ENCODE measurements at regions not wholly inside any gene's neighbourhood (a gene's known extent, or its start where the extent isn't known, plus 50 kb on each side); places are given as distances from the start of the nearest gene placed in this dataset.

GRCh38 chr22:27437570-27437969, 364.0 kb downstream of the MN1 start:
- DNase-seq = no peak

DNA sequence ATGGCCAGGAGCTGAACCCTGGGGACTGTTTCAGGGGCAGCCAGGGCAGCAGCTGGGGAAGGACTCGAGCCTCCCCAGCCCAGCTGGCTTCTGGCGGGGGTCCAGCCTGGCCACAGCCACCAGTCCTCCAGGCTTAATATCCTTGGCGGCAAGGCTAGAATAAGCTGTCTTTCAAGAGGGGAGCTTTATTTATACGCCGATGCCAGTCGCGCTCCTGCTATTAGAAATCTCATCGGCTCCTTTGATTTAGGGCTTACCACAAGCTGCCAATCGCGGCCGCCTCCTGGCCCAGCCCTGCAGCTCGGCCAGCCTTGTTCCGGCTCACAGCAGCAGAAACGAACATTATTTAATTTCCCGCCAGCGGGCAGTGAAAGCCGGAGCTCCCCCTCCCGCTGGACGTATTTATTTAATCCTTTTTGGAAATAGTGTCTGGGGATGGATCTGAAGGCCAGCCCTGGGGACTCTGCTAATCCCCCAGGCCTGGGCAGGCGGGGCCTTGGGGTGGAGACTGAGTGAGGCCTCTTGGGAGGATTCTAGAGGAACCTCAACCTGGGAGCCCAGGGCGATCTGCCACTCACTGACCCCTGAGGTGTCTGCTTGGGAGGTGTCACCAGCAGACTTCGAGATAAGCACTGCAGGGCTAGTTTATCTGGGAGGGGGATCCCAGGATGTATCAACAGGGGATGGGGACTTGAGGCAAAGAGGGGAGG, 363.1 kb downstream of the MN1 start:
- DNase-seq = no peak

GRCh38 chr22:27439131-27439530, 362.4 kb downstream of the MN1 start:
- DNase-seq = no peak

GRCh38 chr22:27440304-27440865, 361.2 kb downstream of the MN1 start:
- no peak for DNase-seq

- no peak for DNase-seq
These were observed 359.7 kb downstream of the MN1 start for GRCh38 chr22:27441706-27442475.

DNA sequence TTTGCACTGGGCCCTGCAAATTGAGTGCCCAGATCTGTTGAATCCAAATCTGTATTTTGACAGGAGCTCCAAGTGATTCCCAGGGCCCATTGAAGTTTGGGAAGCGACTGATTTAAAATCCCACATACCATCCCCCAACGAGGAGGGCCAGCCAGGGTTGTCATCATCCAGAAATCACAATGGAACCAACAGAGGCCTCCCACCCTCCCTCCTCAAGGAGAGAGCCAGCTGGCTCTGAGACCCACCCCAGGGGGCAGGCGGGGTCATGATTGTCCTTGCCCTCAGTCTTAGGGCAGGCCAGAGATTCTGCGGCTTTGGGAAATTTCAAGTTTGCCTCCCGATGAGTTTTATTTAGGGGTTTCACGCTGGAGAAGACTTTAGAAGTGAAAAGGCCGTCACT, 358.2 kb downstream of the MN1 start:
- no peak for DNase-seq

DNA sequence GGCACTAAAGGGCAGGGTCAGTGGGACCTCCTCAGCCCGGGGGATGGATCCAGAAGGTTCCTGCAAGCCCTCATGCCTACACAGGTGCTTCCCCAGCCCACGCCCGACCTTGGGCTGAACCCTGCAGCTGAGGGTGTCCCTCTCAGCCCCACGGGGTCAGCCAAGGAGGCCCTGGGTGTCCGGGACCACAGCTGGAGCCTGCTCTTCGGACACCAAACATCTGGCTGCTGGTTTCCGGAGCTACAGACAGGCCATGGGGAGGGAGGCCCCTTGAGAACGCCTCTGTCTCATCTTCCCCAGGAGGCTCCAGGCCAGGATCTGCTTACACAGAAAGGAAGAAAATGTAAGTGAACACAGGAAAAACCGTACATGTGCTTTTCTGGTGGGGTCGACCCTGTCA, 355.7 kb downstream of the MN1 start:
- DNase-seq = no peak

DNA sequence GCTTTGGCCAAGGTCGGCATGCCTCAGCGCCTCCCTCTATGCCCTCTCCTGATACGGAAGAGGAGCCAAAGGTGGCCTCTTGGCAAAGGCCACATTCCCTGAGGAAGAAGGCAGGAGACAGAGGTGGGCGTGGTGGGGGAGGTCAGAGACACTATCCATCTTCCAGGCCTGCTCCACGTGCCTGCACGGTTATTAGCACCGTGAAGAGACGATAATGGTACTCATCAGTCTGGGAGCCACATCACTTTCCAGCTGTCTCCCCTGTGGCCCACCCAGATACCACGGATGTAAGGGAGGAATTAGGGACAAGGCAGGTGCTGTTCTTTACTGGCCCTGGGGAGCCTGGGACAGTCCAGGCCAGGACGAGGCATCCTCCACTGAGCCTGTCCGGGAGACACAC, 354.3 kb downstream of the MN1 start:
- DNase-seq = no peak

- DNase-seq = no peak
These were observed 351.1 kb downstream of the MN1 start for GRCh38 chr22:27450448-27450847.

DNA sequence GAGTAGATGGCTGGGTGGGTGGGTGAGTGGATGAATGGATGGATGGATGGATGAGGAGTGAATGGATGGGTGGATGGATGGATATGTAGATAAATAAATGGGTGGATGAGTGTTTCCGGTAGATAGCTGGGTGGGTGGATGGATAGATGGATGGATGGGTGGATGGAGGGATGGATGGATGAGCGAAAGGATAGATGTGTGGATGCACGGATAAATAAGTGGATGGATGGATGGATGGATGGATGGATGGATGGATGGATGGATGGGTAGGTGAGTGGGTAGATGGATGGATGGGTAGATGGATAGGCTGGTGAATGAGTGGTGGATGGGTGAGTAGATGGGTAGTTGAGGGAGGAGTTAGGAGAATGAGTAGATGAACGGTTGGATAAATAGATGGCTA, 349.3 kb downstream of the MN1 start:
- DNase-seq = no peak

GRCh38 chr22:27452922-27453321, 348.6 kb downstream of the MN1 start:
- no peak for DNase-seq

GRCh38 chr22:27453725-27454124, 347.8 kb downstream of the MN1 start:
- DNase-seq = no peak

DNA sequence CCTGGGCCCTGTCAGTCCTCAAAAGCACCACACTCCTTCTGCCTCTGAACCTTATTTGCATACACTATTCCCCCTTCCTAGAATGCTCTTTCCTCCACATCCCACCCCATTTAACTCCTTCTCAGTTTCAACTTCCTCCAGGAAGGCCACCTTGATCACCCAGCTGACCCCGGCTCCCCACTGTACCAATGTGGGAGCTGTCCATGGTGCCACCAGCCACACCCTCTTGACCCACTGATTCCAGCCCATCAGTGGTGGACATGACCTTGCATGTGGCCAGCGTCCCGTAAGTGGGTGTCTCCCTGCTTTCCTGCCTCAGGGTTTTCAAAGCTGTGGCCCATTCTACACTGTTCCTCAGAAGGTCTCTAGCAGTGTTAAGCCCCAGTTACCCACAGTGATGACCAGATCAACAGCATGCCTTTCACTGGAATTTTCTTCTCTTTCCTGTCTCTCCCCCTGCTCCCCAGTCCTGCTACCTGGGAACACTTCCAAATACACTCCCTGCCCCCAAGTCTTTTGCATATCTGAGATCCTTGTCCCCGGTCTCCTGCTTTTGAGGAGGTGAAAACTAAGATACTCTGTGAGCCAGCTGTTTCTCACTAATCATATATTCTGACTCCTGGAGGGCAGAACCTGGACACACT, 346.6 kb downstream of the MN1 start:
- no peak for DNase-seq

DNA sequence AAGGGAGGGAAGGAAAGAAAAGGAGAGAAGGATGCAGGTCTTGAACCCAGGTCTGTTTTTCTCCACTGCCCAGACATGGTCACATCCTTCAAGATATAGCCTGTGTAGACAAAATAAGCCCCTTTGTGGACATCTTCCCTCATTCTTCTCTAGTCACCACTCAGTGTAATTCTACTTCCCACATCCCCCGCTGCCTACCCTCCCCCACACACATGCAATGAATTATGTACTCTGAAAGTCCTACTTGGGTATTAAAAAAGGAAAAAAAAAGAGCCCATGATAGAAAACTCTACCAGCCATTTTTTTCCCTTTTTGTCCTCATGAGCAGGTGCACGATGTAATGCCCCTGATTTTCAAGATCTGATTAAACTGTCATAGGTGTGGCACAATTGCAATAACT, 346.0 kb downstream of the MN1 start:
- no peak for DNase-seq

DNA sequence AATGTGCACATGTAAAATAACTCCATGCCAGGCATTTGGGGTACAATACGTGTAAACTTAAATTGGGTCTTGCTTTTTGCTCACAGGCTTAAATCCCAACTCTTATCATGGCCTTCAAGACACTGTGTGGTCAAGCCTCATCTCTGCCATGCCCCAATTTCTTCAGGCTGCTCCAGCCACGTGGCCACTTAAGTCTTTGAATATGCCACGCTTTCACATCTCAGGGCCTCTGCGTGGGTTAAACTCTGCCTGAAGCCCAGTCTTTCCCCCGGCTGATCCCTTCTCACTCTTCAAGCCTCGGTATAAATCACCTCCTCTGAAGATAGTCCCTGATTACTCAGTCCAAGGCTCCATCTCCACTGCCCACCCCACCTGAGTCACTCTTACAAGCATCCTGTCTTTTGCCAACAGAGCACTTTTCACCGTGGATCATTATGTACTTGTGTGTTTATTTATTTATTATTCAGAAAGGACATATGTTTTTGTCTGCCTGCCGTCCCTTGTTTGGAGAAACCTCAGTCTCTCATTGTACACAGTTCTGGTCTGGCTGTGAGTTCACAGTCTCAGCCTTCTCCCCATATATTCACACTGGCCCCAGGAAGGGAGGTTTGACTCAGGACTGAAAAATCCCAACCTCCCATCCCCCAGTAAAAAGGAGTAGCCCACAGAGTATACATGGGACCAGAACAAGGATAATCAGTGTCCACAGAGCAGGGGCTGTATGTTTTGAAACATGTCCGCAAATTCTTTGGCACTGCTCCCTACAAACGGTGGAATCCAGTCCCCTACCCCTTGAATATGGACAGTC, 344.7 kb downstream of the MN1 start:
- DNase-seq = no peak

GRCh38 chr22:27459999-27460398, 341.6 kb downstream of the MN1 start:
- DNase-seq = no peak

GRCh38 chr22:27460591-27461347, 340.8 kb downstream of the MN1 start:
- no peak for DNase-seq

- DNase-seq = no peak
These were observed 340.1 kb downstream of the MN1 start for GRCh38 chr22:27461470-27461869.

- DNase-seq = no peak
These were observed 339.4 kb downstream of the MN1 start for GRCh38 chr22:27462190-27462589.

DNA sequence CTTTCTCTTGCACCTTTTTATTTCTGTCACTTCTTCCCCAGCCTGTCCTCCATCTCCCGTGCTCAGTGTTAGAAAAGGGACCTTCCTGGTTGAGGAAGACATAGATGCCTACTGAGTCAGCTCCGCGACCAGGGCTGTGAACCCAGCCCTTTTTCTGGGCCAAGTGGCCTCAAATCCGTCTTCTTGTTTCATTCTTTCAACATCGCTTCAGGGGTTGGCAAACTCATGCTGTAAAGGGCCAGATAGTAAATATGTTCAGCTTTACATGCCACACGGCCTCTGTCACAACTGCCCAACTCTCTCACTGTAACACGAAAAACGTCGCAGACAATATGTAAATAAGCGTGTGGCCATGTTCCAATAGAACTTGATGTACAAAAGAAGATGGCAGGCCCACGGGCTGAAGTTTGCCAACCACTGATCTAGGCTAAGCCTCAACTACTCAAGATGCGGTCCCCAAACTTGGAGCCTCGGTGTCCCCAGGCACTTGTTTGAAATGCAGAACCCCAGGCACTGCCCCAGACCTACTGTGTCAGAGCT, 338.4 kb downstream of the MN1 start:
- DNase-seq = no peak

DNA sequence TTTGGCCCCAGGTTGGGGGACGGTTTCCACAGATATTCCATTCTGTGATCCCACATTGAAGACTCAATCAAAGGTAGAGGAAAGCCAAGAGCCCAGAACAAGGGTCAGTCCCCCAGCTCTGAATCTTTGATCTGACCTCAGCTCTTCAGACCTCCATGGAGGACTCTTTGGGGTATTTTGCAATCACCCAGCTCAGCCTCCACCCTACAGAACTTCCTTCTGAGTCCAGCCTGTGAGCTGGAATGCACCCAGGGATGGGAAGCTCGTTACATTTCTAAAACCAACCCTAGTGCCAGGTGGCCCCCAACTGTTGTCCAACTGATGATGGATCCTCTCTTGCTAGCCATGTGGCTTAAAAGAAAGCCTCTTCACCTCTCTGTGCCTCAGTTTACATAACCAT, 335.3 kb downstream of the MN1 start:
- DNase-seq = no peak
